Iris pigment epithelial cell (primary cell): ENCODE measurements at regions not wholly inside any gene's neighbourhood (a gene's known extent, or its start where the extent isn't known, plus 50 kb on each side); places are given as distances from the start of the nearest gene placed in this dataset.

Experiments used
- DNase-seq: peaks from one replicate; pipeline ENCODE4 v3.0.0-alpha.2; 2011; ENCODE audit warnings: low read depth

- peak; percentile 16 for DNase-seq
Measured at GRCh38 chr7:25820432-25821040, 331.5 kb upstream of the NFE2L3 start.

- DNase-seq = no peak
Measured at GRCh38 chr7:25821225-25821624, 330.8 kb upstream of the NFE2L3 start.

DNA sequence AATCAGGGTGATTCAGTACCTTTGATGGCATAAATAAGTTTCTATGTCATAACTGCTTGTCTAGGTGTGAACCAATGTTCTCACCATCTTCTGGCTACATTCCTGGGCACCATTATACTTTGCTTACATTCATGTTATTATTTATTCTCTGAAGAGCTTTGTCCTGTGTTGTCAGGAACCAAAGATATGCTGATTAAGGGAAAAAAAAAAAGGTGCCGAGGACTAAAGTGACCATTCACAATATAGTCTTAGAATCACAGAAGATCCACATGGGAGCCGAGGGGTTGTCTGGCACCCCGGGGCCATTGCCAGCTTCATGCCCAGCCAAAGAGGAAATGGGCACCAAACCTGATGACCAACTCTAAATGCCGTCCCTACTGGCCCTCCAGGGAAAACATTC lies 329.2 kb upstream of the NFE2L3 start:
- no peak for DNase-seq

DNA sequence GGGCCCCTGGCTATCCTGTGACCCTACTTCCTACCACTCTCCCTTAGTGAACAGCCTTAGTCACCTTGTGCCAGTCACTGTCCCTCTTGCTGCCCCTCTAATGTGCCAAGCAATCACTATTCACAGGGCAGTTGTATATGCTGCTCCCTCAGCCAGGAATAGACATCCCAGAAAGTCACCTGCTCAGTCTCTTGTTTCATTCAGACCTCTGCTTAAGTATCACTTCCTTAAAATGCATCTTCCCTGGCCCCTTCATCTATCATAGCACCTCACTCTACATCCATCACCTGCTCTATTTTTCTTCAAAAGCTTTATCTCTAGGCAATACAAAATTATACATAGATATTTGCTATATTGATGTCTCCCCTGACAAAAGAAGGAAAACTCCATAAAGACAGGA lies 328.4 kb upstream of the NFE2L3 start:
- DNase-seq = no peak

GRCh38 chr7:25828468-25828867 lies 323.5 kb upstream of the NFE2L3 start:
- no peak for DNase-seq

DNA sequence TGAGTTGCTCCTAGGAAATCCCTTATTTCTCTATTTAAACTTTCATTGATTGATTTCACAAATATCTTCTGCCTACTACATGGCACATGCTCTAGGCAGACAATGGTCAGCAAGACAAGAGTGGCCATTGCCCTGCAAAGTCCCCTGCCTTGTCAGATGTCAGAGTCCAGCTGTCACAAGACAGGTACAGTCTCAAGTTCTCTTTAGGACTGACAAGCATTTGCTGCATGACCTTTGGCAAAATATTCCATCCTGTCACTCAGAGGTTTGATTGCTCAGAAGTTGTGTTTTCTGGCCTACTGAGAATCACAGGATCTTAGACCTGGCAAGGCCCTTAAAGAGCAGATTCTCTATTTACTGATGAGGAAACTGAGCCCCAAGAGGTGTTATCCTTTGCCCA lies 322.3 kb upstream of the NFE2L3 start:
- no peak for DNase-seq

DNA sequence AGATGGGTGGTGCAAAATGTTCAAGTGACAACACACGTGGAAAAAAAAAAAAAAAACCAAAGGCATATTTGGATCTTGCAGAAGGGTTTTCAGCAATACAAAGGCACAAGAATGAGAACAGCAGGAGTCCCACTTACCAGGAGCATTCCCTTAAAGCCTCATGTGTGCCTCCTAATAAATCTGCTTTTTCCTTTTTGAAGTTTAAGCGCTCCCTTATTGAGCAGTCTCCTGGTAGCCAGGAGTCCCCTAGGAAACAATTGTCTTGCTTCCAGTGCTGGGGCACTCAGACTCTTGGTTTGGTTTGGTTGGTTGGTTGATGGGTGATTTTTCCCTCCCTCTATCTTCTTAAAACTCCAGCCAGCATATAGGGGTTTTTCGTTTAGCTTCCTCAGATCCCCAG lies 321.8 kb upstream of the NFE2L3 start:
- no peak for DNase-seq

- no peak for DNase-seq
Measured at GRCh38 chr7:25831062-25831691, 320.8 kb upstream of the NFE2L3 start.

DNA sequence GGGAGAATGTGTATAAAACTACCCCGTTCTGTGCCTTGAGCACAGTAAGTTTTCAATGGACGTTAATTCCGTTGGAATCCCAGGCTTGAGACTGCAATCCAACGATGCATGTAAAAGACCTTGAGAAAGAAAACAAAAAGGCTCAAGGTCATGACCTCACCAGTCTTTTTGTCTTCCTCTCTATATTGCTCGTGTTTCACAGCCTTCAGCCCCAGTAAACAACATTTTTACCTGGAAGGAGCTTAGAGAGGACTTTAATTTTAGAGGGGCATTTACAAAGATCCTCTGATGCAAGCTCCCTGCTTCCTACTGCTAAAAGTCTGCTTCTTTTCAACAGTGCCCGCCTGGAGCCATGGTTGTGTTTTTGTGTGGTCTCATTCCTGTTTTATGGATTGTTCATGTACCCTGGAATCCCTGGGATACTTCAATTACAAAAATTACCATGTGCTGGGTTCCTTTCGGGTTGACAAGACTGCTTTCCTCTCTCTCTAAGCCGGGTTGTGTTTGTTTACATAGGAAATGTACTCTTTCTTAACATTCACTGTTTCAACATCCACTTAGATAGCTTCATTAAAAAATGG lies 320.1 kb upstream of the NFE2L3 start:
- DNase-seq = peak; percentile 52

DNA sequence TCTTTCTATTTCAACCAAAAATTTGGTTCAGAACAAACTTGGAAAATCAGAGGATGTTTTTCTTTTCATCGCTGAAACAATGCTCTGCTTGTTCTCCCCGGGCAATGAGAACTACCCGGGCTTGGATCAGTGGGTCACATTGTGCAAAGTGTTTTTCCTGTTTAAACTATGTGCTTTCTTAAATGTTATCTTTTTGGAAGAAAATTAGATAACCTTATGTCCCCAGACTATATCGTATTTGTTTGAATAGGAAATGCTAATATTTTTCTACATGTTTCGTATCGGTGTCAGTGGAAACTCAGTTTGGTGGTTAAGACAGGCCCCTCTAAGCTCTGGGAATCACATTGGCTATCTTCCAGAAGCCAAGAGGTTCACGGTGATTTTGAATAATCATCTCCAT lies 319.5 kb upstream of the NFE2L3 start:
- no peak for DNase-seq

DNA sequence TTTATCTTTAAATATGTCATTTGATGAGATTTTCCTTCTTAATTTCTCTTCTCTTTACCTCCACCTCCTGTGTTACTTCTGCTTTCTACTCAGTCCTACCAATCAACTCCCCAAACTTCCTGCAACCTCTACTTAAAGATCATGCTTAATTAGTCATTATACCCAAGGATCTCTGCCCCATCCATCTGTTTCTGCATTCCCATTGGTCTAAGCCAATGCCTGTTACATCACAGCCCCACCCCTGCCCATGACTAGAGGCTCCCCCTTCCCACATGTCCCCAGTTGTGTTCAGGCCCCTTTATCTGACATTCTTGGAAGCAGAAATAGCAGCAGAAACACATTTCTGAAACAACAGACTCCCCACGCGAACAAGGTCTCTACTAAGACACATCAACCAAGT lies 319.1 kb upstream of the NFE2L3 start:
- no peak for DNase-seq

- no peak for DNase-seq
Measured at GRCh38 chr7:25834050-25834449, 317.9 kb upstream of the NFE2L3 start.

DNA sequence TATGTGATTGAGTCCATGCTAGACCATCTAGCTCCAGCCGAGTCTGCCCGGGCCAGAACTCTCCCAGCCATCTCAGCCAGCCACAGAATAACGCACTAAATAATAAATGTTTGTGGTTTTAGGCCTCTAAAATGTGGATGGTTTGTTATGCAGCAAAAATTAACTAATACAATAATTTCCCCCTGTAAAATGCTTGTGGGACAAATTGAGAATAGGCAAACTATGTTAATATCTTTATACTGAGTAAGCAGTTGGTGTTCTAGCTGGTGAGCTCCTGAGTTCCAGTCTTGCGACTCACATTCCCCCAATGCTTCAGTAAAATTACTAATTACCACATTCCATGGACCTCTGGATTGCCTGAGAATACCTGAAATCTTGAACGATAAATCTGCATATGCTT lies 316.8 kb upstream of the NFE2L3 start:
- DNase-seq = peak; percentile 54

GRCh38 chr7:25839084-25839769 lies 312.8 kb upstream of the NFE2L3 start:
- DNase-seq = no peak

DNA sequence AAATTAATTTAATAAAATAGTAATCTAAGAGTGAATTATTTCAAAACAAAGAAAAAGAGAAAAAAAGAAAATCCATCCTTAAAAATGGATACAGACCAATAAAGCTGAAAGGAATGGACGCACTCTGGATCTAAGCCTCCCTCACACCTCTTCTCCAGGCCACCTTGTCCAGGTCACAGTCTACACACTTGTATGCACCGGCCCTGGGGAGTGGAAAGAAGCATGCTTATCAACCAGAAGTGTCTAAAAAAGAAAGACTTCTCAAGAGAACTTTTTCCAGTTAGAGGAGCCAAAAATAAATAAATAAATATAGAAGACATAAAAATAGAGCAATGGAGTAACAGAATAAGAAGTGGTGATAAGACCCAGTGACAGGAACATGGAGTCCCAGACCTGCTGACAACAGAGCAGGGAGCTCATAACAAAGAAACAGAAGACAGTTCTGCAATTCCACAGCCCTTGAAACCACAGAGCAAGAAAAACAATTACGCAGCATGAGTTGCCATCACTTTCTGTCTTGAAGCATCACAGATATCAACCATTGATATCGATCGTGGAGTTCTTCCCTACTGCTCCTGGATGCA lies 311.7 kb upstream of the NFE2L3 start:
- no peak for DNase-seq

- no peak for DNase-seq
Measured at GRCh38 chr7:25841575-25841974, 310.4 kb upstream of the NFE2L3 start.

GRCh38 chr7:25842201-25842733 lies 309.7 kb upstream of the NFE2L3 start:
- DNase-seq = no peak

GRCh38 chr7:25843467-25843866 lies 308.5 kb upstream of the NFE2L3 start:
- no peak for DNase-seq

- peak; percentile 75 for DNase-seq
Measured at GRCh38 chr7:25844102-25844870, 307.7 kb upstream of the NFE2L3 start.

- no peak for DNase-seq
Measured at GRCh38 chr7:25845464-25845863, 306.5 kb upstream of the NFE2L3 start.

DNA sequence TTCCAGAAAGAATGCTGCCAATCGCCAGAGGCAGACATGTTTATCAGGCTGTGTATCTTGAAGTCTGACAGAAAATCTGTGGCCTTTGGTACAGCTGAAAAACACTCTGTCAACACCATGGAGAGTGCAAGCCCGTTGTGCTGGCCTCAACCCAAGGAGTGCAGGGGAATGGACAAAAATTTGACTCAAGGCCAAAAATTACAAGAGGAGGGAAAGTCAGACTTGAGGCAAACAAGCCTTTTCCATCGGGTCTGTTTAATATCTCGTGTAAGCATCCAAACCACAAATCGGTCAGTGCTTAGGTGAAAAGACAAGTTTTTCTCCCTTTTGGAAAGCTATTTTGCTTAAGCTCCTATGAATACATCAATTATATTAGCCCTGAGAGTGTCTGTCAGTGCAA lies 305.3 kb upstream of the NFE2L3 start:
- DNase-seq = peak; percentile 91
